ENCODE measurements at regions not wholly inside any gene's neighbourhood (a gene's known extent, or its start where the extent isn't known, plus 50 kb on each side); places are given as distances from the start of the nearest gene placed in this dataset.

GRCh38 chr9:82584349-82584863 lies 478.5 kb downstream of the RASEF start:
- no peak overlapping the region for H3K4me3 Mint-ChIP-seq
- DNase-seq (ENCODE audit: low spot score) = no peak

GRCh38 chr9:82586918-82587356 lies 476.0 kb downstream of the RASEF start:
- Mint-ChIP-seq H3K27me3 (ENCODE audit: low read depth) (no peaks in the 10 kb centered on the region), H3K4me3 (no peak overlapping the region), H3K9me3 (peaks cover under 1% of the 10 kb centered on the region), H3K36me3 (ENCODE audit: low read depth) (no peaks in the 10 kb centered on the region), H3K4me1 (ENCODE audit: low read depth) (no peaks in the 10 kb centered on the region), H3K27ac (no peak overlapping the region)
- DNase-seq (ENCODE audit: low spot score) = no peak

More at GRCh38 chr9:82584349-82584863, 478.5 kb downstream of the RASEF start:
- Mint-ChIP-seq H3K4me1 (ENCODE audit: low read depth) (no peaks in the 10 kb centered on the region), H3K27ac (no peak overlapping the region), H3K9me3 (peaks cover 8% of the 10 kb centered on the region), H3K27me3 (ENCODE audit: low read depth) (no peaks in the 10 kb centered on the region), H3K36me3 (ENCODE audit: low read depth) (no peaks in the 10 kb centered on the region)

- no peaks in the 10 kb centered on the region for H3K4me1 Mint-ChIP-seq (ENCODE audit: low read depth)
- H3K36me3 Mint-ChIP-seq (ENCODE audit: low read depth) = no peaks in the 10 kb centered on the region
These were observed 474.4 kb downstream of the RASEF start for GRCh38 chr9:82588301-82589180.

GRCh38 chr9:82590845-82591244 lies 472.1 kb downstream of the RASEF start:
- Mint-ChIP-seq H3K27me3 (ENCODE audit: low read depth) (no peaks in the 10 kb centered on the region), H3K9me3 (no peaks in the 10 kb centered on the region), H3K36me3 (ENCODE audit: low read depth) (no peaks in the 10 kb centered on the region), H3K4me3 (no peak overlapping the region), H3K27ac (no peak overlapping the region), H3K4me1 (ENCODE audit: low read depth) (no peaks in the 10 kb centered on the region)
- DNase-seq (ENCODE audit: low spot score) = no peak

More at GRCh38 chr9:82588301-82589180, 474.4 kb downstream of the RASEF start:
- no peak for DNase-seq (ENCODE audit: low spot score)
- H3K9me3 Mint-ChIP-seq = no peaks in the 10 kb centered on the region
- no peak overlapping the region for H3K4me3 Mint-ChIP-seq
- H3K27ac Mint-ChIP-seq = no peak overlapping the region
- no peaks in the 10 kb centered on the region for H3K27me3 Mint-ChIP-seq (ENCODE audit: low read depth)

- no peak for DNase-seq (ENCODE audit: low spot score)
- no peaks in the 10 kb centered on the region for H3K9me3 Mint-ChIP-seq
These were observed 469.4 kb downstream of the RASEF start for GRCh38 chr9:82593501-82593900.

GRCh38 chr9:82597241-82598203 lies 465.4 kb downstream of the RASEF start:
- Mint-ChIP-seq H3K27me3 (ENCODE audit: low read depth) (no peaks in the 10 kb centered on the region), H3K36me3 (ENCODE audit: low read depth) (no peaks in the 10 kb centered on the region), H3K4me3 (no peak overlapping the region), H3K9me3 (no peaks in the 10 kb centered on the region), H3K27ac (no peak overlapping the region), H3K4me1 (ENCODE audit: low read depth) (no peaks in the 10 kb centered on the region)
- DNase-seq (ENCODE audit: low spot score) = no peak

More at GRCh38 chr9:82593501-82593900, 469.4 kb downstream of the RASEF start:
- H3K4me1 Mint-ChIP-seq (ENCODE audit: low read depth) = no peaks in the 10 kb centered on the region
- no peaks in the 10 kb centered on the region for H3K27me3 Mint-ChIP-seq (ENCODE audit: low read depth)
- H3K36me3 Mint-ChIP-seq (ENCODE audit: low read depth) = no peaks in the 10 kb centered on the region
- H3K27ac Mint-ChIP-seq = no peak overlapping the region
- H3K4me3 Mint-ChIP-seq = no peak overlapping the region

- no peak overlapping the region for H3K27ac Mint-ChIP-seq
- H3K27me3 Mint-ChIP-seq (ENCODE audit: low read depth) = no peaks in the 10 kb centered on the region
These were observed 464.5 kb downstream of the RASEF start for GRCh38 chr9:82598241-82599039.

GRCh38 chr9:82599336-82599949 lies 463.5 kb downstream of the RASEF start:
- no peak for DNase-seq (ENCODE audit: low spot score)
- no peaks in the 10 kb centered on the region for H3K27me3 Mint-ChIP-seq (ENCODE audit: low read depth)
- no peaks in the 10 kb centered on the region for H3K4me1 Mint-ChIP-seq (ENCODE audit: low read depth)
- no peak overlapping the region for H3K27ac Mint-ChIP-seq
- H3K36me3 Mint-ChIP-seq (ENCODE audit: low read depth) = no peaks in the 10 kb centered on the region
- no peaks in the 10 kb centered on the region for H3K9me3 Mint-ChIP-seq
- H3K4me3 Mint-ChIP-seq = no peak overlapping the region

More at GRCh38 chr9:82598241-82599039, 464.5 kb downstream of the RASEF start:
- Mint-ChIP-seq H3K4me1 (ENCODE audit: low read depth) (no peaks in the 10 kb centered on the region), H3K9me3 (no peaks in the 10 kb centered on the region), H3K36me3 (ENCODE audit: low read depth) (no peaks in the 10 kb centered on the region), H3K4me3 (no peak overlapping the region)
- no peak for DNase-seq (ENCODE audit: low spot score)

- Mint-ChIP-seq H3K9me3 (no peaks in the 10 kb centered on the region), H3K4me1 (ENCODE audit: low read depth) (no peaks in the 10 kb centered on the region), H3K27ac (no peak overlapping the region), H3K27me3 (ENCODE audit: low read depth) (no peaks in the 10 kb centered on the region), H3K4me3 (no peak overlapping the region), H3K36me3 (ENCODE audit: low read depth) (no peaks in the 10 kb centered on the region)
- DNase-seq (ENCODE audit: low spot score) = no peak
These were observed 462.2 kb downstream of the RASEF start for GRCh38 chr9:82600536-82601292.

GRCh38 chr9:82601293-82601771 lies 461.6 kb downstream of the RASEF start:
- no peak for DNase-seq (ENCODE audit: low spot score)
- Mint-ChIP-seq H3K27me3 (ENCODE audit: low read depth) (no peaks in the 10 kb centered on the region), H3K4me1 (ENCODE audit: low read depth) (no peaks in the 10 kb centered on the region), H3K4me3 (no peak overlapping the region), H3K9me3 (no peaks in the 10 kb centered on the region), H3K36me3 (ENCODE audit: low read depth) (no peaks in the 10 kb centered on the region), H3K27ac (no peak overlapping the region)

GRCh38 chr9:82604947-82605656 lies 457.8 kb downstream of the RASEF start:
- Mint-ChIP-seq H3K4me1 (ENCODE audit: low read depth) (no peaks in the 10 kb centered on the region), H3K27me3 (ENCODE audit: low read depth) (no peaks in the 10 kb centered on the region), H3K27ac (no peak overlapping the region), H3K4me3 (no peak overlapping the region), H3K36me3 (ENCODE audit: low read depth) (no peaks in the 10 kb centered on the region), H3K9me3 (no peaks in the 10 kb centered on the region)
- DNase-seq (ENCODE audit: low spot score) = no peak

- no peak overlapping the region for H3K27ac Mint-ChIP-seq
- H3K36me3 Mint-ChIP-seq (ENCODE audit: low read depth) = no peaks in the 10 kb centered on the region
- no peaks in the 10 kb centered on the region for H3K9me3 Mint-ChIP-seq
- H3K4me1 Mint-ChIP-seq (ENCODE audit: low read depth) = no peaks in the 10 kb centered on the region
- H3K27me3 Mint-ChIP-seq (ENCODE audit: low read depth) = no peaks in the 10 kb centered on the region
- no peak overlapping the region for H3K4me3 Mint-ChIP-seq
- DNase-seq (ENCODE audit: low spot score) = no peak
These were observed 457.3 kb downstream of the RASEF start for GRCh38 chr9:82605657-82606031.
